HG03460 (cell line): ENCODE measurements at regions not wholly inside any gene's neighbourhood (a gene's known extent, or its start where the extent isn't known, plus 50 kb on each side); places are given as distances from the start of the nearest gene placed in this dataset.

Experiments used
- ATAC-seq: cut with Tn5 transposase; IDR thresholded peaks from one replicate; pipeline ENCODE4 v1.9.1; 2021; ENCODE audit not compliant: unreplicated experiment

DNA sequence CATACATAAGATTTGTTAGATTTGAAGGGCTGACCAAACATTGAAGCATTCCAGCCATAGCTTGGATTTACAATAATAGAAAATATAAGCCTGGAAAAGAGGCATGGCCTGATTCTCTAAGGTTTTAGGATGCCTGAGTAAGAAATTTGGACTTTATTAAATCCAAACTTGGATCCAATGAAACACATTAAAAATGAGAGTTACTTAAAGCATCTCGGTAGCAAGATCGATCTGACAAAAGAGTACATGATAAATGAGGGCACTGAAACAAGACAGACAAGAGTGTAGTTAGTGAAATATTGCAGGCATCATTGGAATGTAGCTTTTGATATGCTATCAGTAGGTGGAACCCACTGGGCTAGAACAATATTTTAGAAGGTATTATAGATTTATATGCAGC is 855.7 kb upstream of the DPPA4 start:
- no peak for ATAC-seq

DNA sequence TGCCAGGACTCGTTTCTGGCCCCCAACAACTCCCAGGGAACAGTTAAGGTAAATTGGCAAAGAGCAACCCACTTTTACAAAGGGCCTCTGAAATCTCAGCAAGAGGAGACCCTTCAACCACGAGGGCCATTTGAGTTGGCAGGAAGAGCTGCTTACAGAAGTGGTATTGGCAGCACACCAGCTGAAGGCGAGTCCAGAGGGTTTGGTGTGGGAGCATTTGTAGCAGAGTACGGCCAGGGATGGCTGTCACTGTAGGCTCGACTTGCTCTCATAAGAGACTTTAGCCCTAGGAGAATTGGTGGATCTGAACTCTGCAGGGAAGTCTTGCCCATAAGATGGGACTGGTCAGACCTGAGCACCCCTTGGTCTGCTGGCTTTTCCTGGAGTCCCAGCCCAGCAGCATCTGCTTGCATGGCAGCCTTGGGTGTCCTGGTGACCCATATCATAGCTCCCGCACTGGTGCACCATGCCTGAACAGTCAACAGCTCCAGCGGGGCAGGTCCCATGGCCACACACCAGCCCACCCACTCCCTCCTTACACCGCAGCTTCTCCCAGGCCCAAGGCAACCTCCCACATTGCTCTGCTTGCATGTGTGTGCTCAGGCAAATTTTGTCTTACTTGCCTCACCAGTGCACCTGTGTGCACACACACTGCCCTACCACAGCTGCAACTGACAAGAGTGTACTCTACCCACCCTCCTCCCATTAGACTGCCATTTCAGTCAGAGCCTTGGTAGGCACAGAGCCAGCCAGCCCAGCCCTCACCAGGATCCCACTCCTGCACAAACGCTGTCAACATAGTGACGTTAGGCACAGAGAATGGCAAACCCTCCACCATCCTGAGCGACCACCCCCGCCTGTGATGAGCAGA is 861.6 kb upstream of the DPPA4 start:
- ATAC-seq = no peak

DNA sequence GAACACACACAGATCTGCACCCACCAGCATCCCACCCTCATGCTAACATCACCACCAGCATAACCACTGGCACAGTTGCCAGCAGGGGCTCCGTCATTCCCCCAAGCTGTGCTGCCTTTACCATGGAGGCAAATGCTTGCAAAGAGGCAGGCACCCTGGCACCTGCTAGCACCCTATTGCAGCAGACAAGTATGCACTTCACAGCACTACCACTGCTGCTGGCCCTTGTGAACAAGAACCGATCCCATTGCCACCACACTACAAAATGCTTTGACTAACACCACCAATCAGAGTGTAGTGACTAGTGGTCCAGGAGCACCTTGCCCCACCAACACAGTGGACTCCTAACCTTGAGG is 862.2 kb upstream of the DPPA4 start:
- no peak for ATAC-seq

DNA sequence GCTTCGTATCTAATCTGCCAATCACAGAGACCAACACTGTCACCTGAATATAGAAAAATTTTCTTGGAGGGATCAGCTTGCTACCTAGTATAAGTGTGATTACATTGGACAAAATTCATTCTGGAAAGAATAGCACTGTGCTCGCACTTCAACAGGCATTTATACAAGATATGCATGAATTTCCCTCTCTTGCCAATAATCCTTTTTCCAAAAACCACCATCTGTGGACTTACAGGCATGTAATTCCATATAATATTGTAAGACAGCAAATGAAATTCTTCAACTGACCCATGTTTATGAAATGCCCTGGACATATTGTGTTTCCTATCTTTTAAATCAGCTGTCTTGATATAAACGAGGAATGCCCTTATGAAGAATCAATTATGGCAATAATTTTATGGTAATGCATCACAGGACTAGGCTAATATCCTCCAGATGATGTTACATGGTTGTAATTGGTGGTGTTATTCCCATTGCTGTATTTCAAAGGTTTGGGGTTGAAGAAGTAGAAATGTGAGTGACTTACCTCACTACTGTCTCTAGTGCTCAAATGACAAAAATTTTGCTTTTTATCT is 861.4 kb upstream of the NECTIN3 start:
- no peak for ATAC-seq

DNA sequence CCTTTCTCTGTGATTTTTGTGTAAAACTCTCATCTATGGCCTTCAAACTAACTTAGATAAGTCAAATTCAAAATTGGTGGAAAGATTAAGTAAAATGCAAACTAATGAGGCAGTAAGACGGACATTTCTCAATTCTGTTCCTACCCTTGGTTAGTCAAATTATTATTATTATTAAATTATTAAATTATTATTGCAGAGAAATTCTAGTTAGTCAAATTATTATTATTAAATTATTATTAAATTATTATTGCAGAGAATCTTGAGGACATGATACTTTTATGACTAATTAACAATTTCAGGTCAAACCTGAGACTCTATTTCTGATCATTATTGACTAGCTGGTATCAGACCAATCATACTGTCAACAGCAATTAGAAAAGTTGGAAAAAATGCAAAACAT is 845.0 kb upstream of the NECTIN3 start:
- no peak for ATAC-seq

DNA sequence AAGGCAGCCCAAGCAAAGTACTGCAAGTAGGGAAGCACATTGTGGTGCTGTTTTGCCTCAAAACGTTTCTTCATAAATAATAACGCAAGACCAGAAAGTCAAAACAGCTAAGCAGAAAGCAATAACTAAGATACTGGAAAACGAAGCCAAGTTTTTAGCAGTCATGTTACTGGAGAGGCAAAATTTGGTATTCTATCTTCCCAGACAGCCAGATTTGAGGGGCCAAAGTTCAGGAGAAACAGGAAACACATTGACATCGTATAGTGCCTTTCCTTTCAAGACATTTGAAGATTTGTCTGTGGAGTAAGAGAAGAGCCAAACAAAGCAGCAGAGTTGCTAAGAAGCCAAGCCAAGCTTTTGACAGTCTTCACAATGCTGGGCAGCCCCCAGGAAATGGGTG is 843.6 kb upstream of the NECTIN3 start:
- ATAC-seq = no peak

DNA sequence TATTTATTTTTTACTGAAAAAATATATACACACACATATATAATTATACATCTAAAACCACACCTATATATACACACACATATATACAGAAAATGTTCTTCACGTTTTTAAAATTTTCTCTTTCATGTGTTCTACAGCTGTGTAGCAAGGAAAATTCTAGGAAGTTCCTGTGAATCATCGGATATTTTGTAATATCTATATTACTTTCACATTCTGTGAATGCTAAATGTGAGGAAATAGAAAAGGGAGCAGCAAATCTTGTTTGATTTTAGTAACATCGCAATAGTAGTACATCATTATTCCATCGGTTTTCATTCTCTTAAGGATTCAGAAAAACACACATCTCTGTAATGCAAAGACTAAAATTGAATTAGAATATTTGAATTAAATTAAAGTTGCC is 836.8 kb upstream of the NECTIN3 start:
- no peak for ATAC-seq

DNA sequence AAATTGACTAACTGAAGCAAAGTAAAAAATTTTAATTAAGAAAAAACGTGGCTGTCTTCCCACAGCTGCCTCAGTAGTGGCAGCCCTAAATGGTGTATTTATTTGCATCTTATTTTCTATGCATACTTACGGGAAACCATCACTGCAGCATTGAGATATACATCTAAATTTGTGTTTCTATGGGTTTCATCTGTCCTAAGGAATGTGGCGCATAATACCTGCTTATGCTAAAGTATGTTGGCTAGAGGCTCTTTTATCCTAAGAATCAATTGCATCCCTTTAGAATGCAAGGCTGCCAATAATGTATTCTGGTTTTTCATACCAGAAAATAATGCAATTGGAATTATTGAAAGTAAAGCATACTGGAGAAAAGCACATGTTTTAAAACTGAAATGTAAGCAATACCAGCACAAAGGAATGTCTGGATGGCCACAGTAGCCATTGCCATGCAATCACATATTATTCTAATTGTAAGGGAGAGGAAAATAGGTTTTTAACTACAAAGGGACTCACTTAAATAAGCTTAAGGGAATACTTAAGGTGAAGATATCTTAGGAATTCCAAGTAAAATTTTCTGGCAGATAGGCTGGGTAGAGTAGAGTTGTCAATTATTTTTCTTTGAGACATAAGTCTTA is 834.5 kb upstream of the NECTIN3 start:
- ATAC-seq = no peak

DNA sequence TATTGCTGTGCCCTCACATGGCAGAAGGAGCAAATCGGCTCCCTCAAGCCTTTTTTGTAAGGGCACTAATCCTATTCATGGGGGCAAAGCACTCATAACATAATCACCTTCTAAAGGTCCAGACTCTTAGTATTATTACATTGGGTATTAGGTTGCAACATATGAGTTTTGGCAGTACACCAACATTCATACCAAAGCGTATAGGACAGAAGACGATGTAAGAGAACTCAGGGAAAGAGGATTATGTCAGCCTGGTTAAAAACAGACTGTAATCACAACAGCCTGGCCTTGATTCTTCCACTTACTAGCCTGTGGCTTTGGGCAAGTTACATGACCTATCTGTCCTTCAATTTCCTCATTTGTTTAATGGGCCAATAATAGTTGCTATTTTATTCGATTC is 828.5 kb upstream of the NECTIN3 start:
- no peak for ATAC-seq

DNA sequence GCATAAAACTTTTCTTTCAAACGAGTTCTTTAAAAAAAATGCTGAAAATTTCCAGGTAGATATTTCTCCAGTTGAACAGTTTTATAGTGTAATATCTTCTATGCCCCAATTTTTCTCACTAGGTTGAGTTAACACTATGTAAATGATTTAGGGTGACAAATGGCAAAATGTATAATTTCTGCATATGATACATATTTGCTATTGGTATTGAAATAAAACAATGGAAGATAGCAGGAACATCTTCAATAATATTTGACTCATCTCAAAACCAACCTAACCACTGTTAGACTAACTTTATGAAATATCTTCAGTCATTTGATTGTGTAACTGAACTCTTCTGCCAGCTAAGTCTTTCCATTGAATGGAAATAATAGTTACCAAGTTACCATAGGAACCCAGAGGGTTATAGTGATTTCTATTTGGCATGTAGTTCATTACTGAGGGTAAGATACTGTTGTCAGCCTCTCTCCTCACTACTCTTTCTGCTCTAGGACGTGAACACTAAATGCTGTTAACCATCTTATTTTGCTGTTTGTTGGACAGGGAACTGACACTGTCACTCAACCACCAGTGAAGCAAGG is 824.7 kb upstream of the NECTIN3 start:
- no peak for ATAC-seq

DNA sequence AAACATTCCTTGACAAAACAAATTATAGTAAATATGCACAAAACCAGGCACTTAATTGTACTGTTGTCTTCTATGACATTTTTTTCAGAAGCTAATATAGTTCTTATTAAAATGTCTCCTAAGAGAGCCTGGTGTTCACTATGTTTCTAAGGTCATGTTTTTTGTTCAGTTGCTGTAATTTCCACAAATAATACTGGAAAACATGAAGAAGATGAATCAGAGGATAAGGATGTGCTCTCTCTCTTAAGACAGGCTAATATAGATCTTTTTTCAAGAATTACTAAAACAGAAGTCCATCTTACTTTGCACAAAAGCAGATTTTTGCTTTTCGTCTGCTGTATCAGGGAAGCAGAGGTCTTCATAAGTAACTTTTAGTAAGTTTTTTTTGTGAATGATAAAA is 823.0 kb upstream of the NECTIN3 start:
- ATAC-seq = no peak

DNA sequence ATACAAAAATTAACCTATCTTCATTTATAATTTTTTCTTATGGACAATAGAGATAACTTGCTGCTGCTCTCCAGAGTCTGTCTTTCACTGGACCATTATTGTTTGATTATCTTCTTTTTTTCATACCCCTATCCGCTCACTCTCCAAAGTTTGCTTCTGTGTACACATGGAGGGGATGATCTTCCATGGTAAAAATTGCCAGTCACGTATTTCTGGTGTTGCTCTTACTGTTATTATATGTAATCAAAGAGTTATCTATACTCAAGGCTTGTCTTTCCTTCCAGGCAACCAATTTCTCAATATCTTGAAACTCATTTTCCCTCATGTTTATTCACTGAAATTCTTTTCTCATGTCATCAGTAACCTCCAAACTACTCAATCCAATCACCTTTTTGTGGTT is 817.8 kb upstream of the NECTIN3 start:
- no peak for ATAC-seq

DNA sequence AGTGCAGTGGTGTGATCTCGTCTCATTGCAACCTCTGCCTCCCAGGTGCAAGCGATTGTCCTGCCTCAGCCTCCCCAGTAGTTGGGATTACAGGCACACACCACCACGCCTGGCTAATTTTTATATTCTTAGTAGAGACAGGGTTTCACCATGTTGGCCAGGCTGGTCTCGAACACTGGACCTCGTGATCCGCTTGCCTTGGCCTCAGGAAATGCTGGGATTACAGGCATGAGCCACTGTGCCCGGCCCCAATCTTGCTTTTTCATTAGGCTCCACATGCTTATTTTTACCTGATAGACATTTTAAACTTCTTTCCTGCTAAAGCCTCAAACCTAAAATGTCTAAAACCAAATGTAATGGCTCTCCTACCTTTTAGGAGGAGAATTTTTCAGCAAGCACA is 817.0 kb upstream of the NECTIN3 start:
- ATAC-seq = no peak

DNA sequence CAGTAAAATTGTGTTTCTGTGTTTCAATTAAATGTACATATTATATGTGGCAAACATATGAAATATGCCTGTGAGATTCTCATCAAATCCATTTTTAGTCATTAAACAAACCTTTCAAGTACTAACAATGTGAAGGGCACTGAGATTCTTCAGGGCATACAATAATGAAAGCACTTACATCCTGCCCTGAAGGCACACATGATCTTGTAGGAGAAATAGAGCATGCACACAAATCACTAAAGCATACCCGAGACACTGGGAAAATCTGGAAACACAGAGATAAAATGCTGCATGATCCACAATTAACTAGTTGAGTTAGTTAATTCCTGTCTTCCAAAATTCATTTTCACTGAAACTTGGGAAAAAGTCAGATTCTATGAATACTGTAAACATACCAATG is 810.5 kb upstream of the NECTIN3 start:
- ATAC-seq = no peak

DNA sequence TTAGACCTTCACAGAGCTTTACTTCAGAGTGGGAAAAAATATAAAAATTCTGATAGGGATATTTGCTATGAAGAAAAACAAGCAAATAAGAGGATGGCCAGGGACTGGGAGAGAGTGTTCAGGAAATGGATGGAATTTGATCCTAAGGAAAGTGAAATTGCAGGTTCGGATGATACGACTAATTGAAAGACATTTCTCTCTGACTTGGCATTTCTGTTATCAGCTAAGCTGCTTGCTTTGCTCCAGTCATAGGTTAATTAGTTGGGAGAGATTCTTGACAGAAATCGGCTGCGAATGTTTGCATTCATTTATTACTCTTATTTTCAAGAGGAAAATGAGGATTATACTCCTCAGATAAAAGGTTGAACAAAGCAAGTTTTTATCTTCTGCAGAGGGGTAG is 808.7 kb upstream of the NECTIN3 start:
- ATAC-seq = no peak

DNA sequence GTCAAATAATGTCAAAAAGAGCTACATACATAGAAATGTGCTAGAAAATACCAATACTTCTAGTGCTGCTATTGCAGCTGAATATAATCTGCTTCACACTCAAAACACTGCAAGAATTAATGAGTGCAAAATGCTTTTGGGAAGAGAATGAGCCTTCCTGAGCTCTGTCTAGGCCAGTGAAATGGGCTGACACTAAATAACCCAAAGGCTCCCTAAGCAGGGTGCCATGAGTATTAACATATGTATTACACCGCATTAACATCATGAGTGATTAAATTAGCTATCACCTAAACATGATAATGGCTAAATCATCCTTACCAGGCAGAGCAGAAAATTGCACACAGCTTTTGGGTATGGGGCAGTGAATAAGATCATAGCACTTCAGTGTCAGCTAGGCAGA is 806.3 kb upstream of the NECTIN3 start:
- no peak for ATAC-seq

DNA sequence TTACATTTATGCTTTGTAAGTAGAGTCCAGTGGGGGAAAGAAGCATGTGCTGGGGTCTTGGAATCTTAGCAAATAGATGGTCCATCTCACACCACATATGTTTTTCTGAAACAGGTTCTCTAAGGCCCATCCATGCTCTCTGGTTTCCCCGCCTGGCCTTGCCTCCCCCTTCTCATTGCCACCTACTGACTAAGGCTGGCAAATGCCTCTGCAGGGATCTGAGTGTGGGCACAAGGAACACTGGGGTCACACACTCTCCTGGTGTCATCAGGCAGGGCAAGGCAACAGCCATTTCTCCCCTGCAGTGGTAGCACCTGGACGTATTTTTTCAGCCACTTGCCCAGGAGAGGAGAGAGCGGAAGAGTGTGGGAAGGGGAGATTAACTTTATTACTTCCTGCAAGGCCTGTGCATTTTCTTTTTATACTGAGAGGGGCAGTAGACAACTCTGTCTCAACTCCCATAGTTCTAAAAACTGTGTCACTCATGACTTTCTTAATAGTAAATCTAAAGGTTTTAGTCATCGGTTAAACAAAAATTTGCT is 804.2 kb upstream of the NECTIN3 start:
- ATAC-seq = no peak

DNA sequence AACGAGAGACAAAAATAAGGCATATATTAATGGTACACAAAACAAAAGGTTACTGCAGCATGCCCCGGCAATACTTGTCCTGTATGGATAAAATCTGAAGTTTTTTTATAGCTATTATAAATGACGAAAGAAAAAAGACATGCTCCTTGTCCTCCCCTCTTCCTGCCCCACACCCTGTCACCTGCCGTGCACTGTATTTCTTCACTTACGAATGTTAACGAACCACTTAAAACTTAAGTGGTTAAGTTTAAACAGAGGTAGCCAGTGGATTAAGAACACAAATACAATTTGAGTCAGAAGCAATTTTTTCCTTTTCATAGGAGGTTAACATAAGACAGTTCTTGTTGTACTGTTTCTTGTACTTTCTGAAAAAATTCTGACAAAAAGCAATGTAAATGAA is 799.1 kb upstream of the NECTIN3 start:
- ATAC-seq = no peak

DNA sequence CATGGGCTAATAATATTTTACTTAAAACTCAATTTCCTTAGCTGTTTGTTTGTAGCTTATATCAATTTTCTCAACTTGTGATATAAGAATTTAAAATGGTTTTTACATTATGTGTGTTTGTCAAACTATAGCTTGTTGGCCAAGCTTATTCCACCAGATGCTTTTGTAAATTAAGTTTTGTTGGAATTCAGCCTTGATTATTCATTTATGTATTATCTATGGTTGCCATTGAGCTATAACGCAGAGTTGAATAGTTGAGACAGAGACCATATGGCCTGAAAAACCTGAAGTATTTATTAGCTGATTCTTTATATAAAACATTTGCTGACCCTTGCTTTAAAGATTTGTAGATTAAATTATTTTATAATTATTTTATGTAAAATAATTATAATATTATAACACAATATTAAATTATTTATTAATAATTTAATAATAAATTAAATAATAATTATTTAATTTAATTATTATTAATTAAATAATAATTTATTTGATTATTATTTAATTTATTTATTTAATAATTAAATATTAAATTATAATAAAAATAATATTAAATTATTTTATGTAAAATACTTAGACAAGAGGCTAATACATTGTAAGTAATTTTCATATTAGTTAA is 779.6 kb upstream of the NECTIN3 start:
- ATAC-seq = no peak

DNA sequence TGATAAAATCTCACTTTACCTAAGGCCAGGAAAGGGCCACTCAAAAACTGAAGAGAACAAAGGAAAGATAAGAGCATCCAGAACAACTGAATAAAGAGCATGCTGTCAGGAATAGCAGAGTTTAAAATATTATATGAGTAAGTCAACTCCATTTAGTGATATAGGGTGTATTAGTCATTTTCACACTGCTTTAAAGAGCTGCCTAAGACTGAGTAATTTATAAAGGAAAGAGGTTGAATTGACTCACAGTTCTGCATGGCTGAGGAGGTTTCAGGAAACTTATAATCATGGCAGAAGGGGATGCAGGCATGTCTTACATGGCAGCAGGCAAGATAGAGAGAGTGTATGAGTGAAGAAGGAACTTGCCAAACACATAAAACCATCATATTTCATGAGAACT is 778.0 kb upstream of the NECTIN3 start:
- ATAC-seq = no peak

DNA sequence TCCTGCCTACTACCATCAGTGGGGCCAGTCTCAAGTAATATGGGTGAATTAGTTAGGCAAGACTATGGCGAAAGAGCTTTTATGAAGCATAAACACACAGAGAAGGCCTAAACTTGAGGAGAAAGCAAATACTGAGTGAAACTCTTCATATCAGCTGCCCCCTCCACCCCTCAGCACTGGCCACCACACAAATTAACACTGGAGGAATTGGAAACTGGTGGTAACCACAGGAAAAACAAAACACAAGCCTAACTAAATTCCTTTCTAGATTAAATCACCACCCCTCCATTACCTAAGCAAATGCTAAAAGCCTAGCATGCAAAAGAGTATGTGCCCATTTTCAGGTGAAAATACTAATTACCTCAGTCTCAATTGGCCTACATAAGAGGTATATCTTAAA is 774.7 kb upstream of the NECTIN3 start:
- ATAC-seq = no peak
